ENCODE measurements at regions not wholly inside any gene's neighbourhood (a gene's known extent, or its start where the extent isn't known, plus 50 kb on each side); places are given as distances from the start of the nearest gene placed in this dataset.

DNA sequence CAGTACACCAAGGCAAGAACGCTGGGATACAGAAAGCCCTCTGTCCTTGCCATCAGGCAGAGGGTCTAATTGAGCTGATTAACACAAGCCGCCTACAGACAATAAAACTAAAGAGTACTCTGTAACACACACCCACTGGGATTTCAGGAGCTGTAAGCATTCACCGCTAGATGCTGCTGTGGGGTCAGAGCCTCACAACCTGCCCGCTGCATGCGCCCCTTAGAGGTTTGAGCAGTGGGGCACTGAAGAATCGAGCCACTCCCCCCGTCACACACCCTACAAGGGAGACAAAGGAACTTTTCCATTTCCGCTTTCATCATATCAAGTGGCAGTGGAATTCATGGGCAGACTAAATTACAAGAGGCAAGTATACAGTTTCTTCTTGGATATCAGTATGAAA is 1080.6 kb downstream of the PCDH17 start:
- TF ChIP-seq CTCF (IDR thresholded peaks at IDR 0.05) = no peak
- TF ChIP-seq POLR2AphosphoS5 (IDR thresholded peaks at IDR 0.05) = no peak

Data from prostate gland (tissue), 2 donors.